ENCODE measurements at regions not wholly inside any gene's neighbourhood (a gene's known extent, or its start where the extent isn't known, plus 50 kb on each side); places are given as distances from the start of the nearest gene placed in this dataset.

GRCh38 chr10:35735412-35735811 lies 93.3 kb upstream of the FZD8 start:
- no peak for TF ChIP-seq POLR2A (IDR thresholded peaks at IDR 0.05; ENCODE audit: low read depth, low read length)
- no peak for TF ChIP-seq PAX5 (IDR thresholded peaks at IDR 0.05; ENCODE audit: insufficient read depth, low read length, severe bottlenecking)
- no peak for TF ChIP-seq POLR2AphosphoS5 (IDR thresholded peaks at IDR 0.05; ENCODE audit: low read depth, low read length)

All from GM12891 (cell line).